Osteoblast (primary cell): ENCODE measurements at regions not wholly inside any gene's neighbourhood (a gene's known extent, or its start where the extent isn't known, plus 50 kb on each side); places are given as distances from the start of the nearest gene placed in this dataset.

Experiments
- DNase-seq: peaks from one replicate; pipeline ENCODE4 v3.0.0; 2011; ENCODE audit warnings: low spot score, mixed read lengths; ENCODE audit not compliant: insufficient read length; ENCODE audit errors: missing footprints
- H2AFZ ChIP-seq: 2 replicates; pipeline ENCODE4 v1.6.0; 2011; ENCODE audit warnings: mild to moderate bottlenecking, low read length
- H3K27ac ChIP-seq: 2 replicates; pipeline ENCODE4 v1.5.1; 2011; ENCODE audit warnings: mild to moderate bottlenecking, low read depth, low read length, moderate library complexity
- H3K27me3 ChIP-seq: 2 replicates; pipeline ENCODE4 v1.6.0; 2012; ENCODE audit warnings: mild to moderate bottlenecking, control low read depth, inconsistent platforms, low read length, moderate library complexity; ENCODE audit not compliant: insufficient read depth
- H3K36me3 ChIP-seq: 2 replicates; pipeline ENCODE4 v1.5.1; 2011; ENCODE audit warnings: mild to moderate bottlenecking, low read length, control low read depth, moderate library complexity; ENCODE audit not compliant: insufficient read depth
- H3K4me1 ChIP-seq: 2 replicates; pipeline ENCODE4 v1.5.1; 2011; ENCODE audit warnings: mild to moderate bottlenecking, low read length, control low read depth, moderate library complexity; ENCODE audit not compliant: insufficient read depth
- H3K4me2 ChIP-seq: 2 replicates; pipeline ENCODE4 v1.6.0; 2011; ENCODE audit warnings: mild to moderate bottlenecking, low read length; ENCODE audit not compliant: insufficient read depth
- H3K4me3 ChIP-seq: fragments of 200-600 bp; sonication (generic); 3 replicates; pipeline ENCODE4 v1.5.1; 2012; ENCODE audit warnings: mild to moderate bottlenecking, low read length, inconsistent platforms; ENCODE audit not compliant: insufficient read depth
- H3K79me2 ChIP-seq: 2 replicates; pipeline ENCODE4 v1.6.0; 2012; ENCODE audit warnings: mild to moderate bottlenecking, low read length, control low read depth, inconsistent platforms; ENCODE audit not compliant: insufficient read depth
- H3K9me3 ChIP-seq: 2 replicates; pipeline ENCODE4 v1.5.1; 2011; ENCODE audit warnings: low read depth, low read length, control low read depth
- H4K20me1 ChIP-seq: 2 replicates; pipeline ENCODE4 v1.6.0; 2012; ENCODE audit warnings: mild to moderate bottlenecking, low read length, control low read depth; ENCODE audit not compliant: insufficient read depth
- TF ChIP-seq, protein P1 (sequence below): IDR thresholded peaks from 2 replicates; pipeline ENCODE4 v1.5.1; 2011; ENCODE audit warnings: mild to moderate bottlenecking, low read depth, low read length, moderate library complexity; ENCODE audit errors: extremely low read depth

- no peak overlapping the region for H3K27ac ChIP-seq
Measured at GRCh38 chr7:21104124-21104500, 317.4 kb upstream of the SP8 start.

DNA sequence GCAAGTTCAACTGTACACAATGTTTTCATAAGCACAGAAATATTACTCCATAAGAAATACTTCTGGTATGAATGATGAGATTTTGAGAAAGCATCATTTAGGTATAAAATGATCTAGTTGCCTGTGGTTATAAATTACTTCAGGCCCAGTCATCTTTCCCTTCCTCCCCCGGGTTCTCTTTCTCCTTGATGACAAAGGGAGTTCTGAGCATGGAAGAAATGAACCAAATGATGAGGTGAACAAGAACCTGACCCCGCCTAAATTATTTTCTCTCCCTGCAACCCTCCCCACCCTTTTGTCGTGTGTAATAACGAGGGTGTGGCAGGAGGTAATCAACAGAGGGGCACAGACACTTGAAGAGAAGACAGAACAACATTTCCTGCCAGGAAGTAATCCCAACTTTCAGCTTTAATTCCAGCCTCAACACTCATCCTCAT lies 319.6 kb upstream of the SP8 start:
- H3K4me3 ChIP-seq: no peak overlapping the region
- no peaks in the 10 kb centered on the region for H3K9me3 ChIP-seq
- no peak for DNase-seq
- H3K27ac ChIP-seq: no peak overlapping the region
- no peaks in the 10 kb centered on the region for H3K4me1 ChIP-seq
- no peaks in the 10 kb centered on the region for H4K20me1 ChIP-seq
- H3K79me2 ChIP-seq: no peaks in the 10 kb centered on the region
- H3K36me3 ChIP-seq: no peaks in the 10 kb centered on the region
- no peak overlapping the region for H2AFZ ChIP-seq
- H3K4me2 ChIP-seq: no peak overlapping the region
- no peaks in the 10 kb centered on the region for H3K27me3 ChIP-seq
- TF ChIP-seq, protein P1, sequence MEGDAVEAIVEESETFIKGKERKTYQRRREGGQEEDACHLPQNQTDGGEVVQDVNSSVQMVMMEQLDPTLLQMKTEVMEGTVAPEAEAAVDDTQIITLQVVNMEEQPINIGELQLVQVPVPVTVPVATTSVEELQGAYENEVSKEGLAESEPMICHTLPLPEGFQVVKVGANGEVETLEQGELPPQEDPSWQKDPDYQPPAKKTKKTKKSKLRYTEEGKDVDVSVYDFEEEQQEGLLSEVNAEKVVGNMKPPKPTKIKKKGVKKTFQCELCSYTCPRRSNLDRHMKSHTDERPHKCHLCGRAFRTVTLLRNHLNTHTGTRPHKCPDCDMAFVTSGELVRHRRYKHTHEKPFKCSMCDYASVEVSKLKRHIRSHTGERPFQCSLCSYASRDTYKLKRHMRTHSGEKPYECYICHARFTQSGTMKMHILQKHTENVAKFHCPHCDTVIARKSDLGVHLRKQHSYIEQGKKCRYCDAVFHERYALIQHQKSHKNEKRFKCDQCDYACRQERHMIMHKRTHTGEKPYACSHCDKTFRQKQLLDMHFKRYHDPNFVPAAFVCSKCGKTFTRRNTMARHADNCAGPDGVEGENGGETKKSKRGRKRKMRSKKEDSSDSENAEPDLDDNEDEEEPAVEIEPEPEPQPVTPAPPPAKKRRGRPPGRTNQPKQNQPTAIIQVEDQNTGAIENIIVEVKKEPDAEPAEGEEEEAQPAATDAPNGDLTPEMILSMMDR: no peak

More at GRCh38 chr7:21104124-21104500, 317.4 kb upstream of the SP8 start:
- Histone ChIP-seq H3K4me2 (no peak overlapping the region), H3K27me3 (no peaks in the 10 kb centered on the region), H2AFZ (no peak overlapping the region), H3K9me3 (no peaks in the 10 kb centered on the region), H3K4me3 (no peak overlapping the region), H4K20me1 (no peaks in the 10 kb centered on the region), H3K36me3 (no peaks in the 10 kb centered on the region), H3K4me1 (no peaks in the 10 kb centered on the region), H3K79me2 (no peaks in the 10 kb centered on the region)
- DNase-seq: no peak
- TF ChIP-seq, protein P1: no peak

GRCh38 chr7:21107101-21107500 lies 320.4 kb upstream of the SP8 start:
- Histone ChIP-seq H3K27me3 (no peaks in the 10 kb centered on the region), H3K79me2 (no peaks in the 10 kb centered on the region), H3K27ac (no peak overlapping the region), H3K9me3 (no peaks in the 10 kb centered on the region), H3K4me2 (no peak overlapping the region), H3K36me3 (no peaks in the 10 kb centered on the region), H4K20me1 (no peaks in the 10 kb centered on the region), H2AFZ (no peak overlapping the region), H3K4me1 (no peaks in the 10 kb centered on the region), H3K4me3 (no peak overlapping the region)
- TF ChIP-seq, protein P1: no peak
- no peak for DNase-seq

- H4K20me1 ChIP-seq: no peaks in the 10 kb centered on the region
- no peak overlapping the region for H3K4me2 ChIP-seq
- H3K27me3 ChIP-seq: no peaks in the 10 kb centered on the region
- TF ChIP-seq, protein P1: no peak
- no peaks in the 10 kb centered on the region for H3K79me2 ChIP-seq
- H3K4me1 ChIP-seq: no peaks in the 10 kb centered on the region
- no peak for DNase-seq
- H3K9me3 ChIP-seq: no peaks in the 10 kb centered on the region
- no peak overlapping the region for H2AFZ ChIP-seq
- H3K27ac ChIP-seq: no peak overlapping the region
- no peak overlapping the region for H3K4me3 ChIP-seq
- H3K36me3 ChIP-seq: no peaks in the 10 kb centered on the region
Measured at GRCh38 chr7:21108182-21108581, 319.7 kb upstream of the SP4 start.
